ENCODE measurements at regions not wholly inside any gene's neighbourhood (a gene's known extent, or its start where the extent isn't known, plus 50 kb on each side); places are given as distances from the start of the nearest gene placed in this dataset.
A peak's percentile ranks its signal among the peaks of the same experiment; 100 is the strongest.

DNA sequence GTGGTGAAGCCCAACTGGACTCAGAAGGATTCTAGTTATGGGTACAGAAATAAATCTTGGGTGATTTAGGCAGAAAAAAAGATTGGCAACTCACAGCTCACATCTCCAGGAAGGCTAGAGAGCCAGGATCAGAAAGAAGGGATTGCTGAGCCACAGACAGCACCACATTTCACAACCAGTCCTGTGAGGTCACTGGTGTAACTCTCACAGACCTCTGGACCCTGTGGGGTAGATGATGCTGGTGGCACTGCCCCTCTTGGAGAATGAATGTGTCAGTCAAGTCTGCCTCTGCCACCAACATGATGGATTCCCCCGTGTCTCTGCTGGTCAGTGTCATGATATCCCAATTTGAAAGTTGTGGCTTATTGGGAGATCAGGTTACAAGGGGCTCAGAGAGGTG lies 70.9 kb upstream of the HMCN1 start:
- no TSS peak for BruUV-seq (replicated peaks)
- in situ Hi-C loops (cut with HindIII; ENCODE audit: extremely low pct_ligation_motif_present, low pct_unique_long_range_greater_than_20kb), result no loop called here
- no peak overlapping the region for H3K4me2 ChIP-seq (ENCODE audit: low read depth, low read length)
- H3K36me3 ChIP-seq (replicated peaks in 1 of 2; ENCODE audit: control insufficient read depth in 1 of 2, insufficient read depth in 2 of 2, low read length in 2 of 2), result no peaks in the 10 kb centered on the region
- H3K27me3 ChIP-seq (ENCODE audit: control insufficient read depth in 1 of 2, insufficient read depth in 2 of 2, low read length in 2 of 2), result peaks cover 0 to 11% of the 10 kb centered on the region in 2 experiments; a peak in 2 of 5 replicates
- peak; percentile 78 for ATAC-seq
- intact Hi-C loops (cut with micrococcal nuclease; ENCODE audit: unreplicated experiment), result no loop called here
- no peaks in the 10 kb centered on the region for H3K79me2 ChIP-seq (ENCODE audit: insufficient read depth, low read length)
- H3K27ac ChIP-seq (ENCODE audit: extremely low read length, insufficient read depth, low read length), result no peak overlapping the region
- WGBS (ENCODE audit: low lambda C conversion rate), result 0% methylated on average over 1 of the region's 1 CpG
- ChIA-PET POLR2A (no interaction called here), CTCF (ENCODE audit: low intra/inter-chr PET ratio, low total read pairs) (no interaction called here)
- no peaks in the 10 kb centered on the region for H3K9me3 ChIP-seq (ENCODE audit: low read length)
- DNase-seq (ENCODE audit: low spot score), result peak; percentile 21
- no peak overlapping the region for H3K9ac ChIP-seq (ENCODE audit: insufficient read depth, low read depth, low read length)
- TF ChIP-seq HNF4A (CRISPR knock-in tag; IDR thresholded peaks at IDR 0.05) (0 out of 2 replicates have a peak, but pooled peaks have one; percentile 16), BRD4 (CRISPR knock-in tag; IDR thresholded peaks at IDR 0.05) (no peak), CEBPB (IDR thresholded peaks at IDR 0.05; ENCODE audit: borderline replicate concordance, low read depth, low read length) (peak; percentile 67; the same call in 1 of the 2 replicates)
- FAIRE-seq, result no peak
- H3K4me3 ChIP-seq (replicated peaks in 1 of 3; ENCODE audit: insufficient read depth in 1 of 3, low read depth in 2 of 3, low read length in 3 of 3), result no peak overlapping the region
- peaks cover 12% of the 10 kb centered on the region; the same call in 1 of the 2 replicates for H3K4me1 ChIP-seq (ENCODE audit: insufficient read depth, low read length)
- H2AFZ ChIP-seq (ENCODE audit: low read length), result no peak overlapping the region
- no peaks in the 10 kb centered on the region for H4K20me1 ChIP-seq (ENCODE audit: insufficient read depth, low read length)

DNA sequence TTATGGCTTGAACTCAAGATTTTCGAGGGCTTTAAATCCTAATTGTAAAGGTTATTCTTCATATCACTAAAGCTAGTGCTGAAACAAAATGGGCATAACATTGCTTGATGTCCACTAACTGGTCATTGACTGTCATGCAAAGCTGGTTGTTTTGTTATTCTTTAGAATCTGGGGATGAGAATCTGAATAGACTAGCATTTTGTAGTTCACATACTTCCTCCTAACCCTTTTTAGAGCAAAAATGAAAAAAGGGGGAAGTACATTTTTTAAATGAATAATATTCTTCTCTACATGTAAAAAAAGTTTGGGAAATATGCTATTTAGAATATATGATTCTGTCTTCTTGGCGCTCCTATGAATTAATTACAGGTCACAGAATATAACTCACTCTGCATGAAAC lies 72.2 kb upstream of the HMCN1 start:
- no peak for TF ChIP-seq ZNF3 (CRISPR knock-in tag; IDR thresholded peaks at IDR 0.05)
- TF ChIP-seq, protein P1, sequence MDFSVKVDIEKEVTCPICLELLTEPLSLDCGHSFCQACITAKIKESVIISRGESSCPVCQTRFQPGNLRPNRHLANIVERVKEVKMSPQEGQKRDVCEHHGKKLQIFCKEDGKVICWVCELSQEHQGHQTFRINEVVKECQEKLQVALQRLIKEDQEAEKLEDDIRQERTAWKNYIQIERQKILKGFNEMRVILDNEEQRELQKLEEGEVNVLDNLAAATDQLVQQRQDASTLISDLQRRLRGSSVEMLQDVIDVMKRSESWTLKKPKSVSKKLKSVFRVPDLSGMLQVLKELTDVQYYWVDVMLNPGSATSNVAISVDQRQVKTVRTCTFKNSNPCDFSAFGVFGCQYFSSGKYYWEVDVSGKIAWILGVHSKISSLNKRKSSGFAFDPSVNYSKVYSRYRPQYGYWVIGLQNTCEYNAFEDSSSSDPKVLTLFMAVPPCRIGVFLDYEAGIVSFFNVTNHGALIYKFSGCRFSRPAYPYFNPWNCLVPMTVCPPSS (IDR thresholded peaks at IDR 0.05), result no peak
- Histone ChIP-seq H3K9ac (ENCODE audit: insufficient read depth, low read depth, low read length) (no peak overlapping the region), H3K27ac (ENCODE audit: extremely low read length, insufficient read depth, low read length) (no peak overlapping the region), H3K4me1 (ENCODE audit: insufficient read depth, low read length) (peaks cover 12% of the 10 kb centered on the region; the same call in 1 of the 2 replicates), H3K4me3 (replicated peaks in 1 of 3; ENCODE audit: insufficient read depth in 1 of 3, low read depth in 2 of 3, low read length in 3 of 3) (no peak overlapping the region), H3K4me2 (ENCODE audit: low read depth, low read length) (no peak overlapping the region), H3K36me3 (replicated peaks in 1 of 2; ENCODE audit: control insufficient read depth in 1 of 2, insufficient read depth in 2 of 2, low read length in 2 of 2) (no peaks in the 10 kb centered on the region), H3K79me2 (ENCODE audit: insufficient read depth, low read length) (no peaks in the 10 kb centered on the region), H2AFZ (ENCODE audit: low read length) (no peak overlapping the region), H4K20me1 (ENCODE audit: insufficient read depth, low read length) (no peaks in the 10 kb centered on the region), H3K9me3 (ENCODE audit: low read length) (0 out of 2 replicates have a peak, but pooled peaks cover under 1% of the 10 kb centered on the region), H3K27me3 (ENCODE audit: control insufficient read depth in 1 of 2, insufficient read depth in 2 of 2, low read length in 2 of 2) (peaks cover 0 to 11% of the 10 kb centered on the region in 2 experiments; a peak in 2 of 5 replicates)
- 28% methylated on average over 2 of the region's 2 CpGs for WGBS (ENCODE audit: low lambda C conversion rate)
- DNase-seq (ENCODE audit: low spot score) (no peak), FAIRE-seq (no peak), ATAC-seq (no peak)
- POLR2A ChIA-PET, result no interaction called here
- intact Hi-C loops (cut with micrococcal nuclease; ENCODE audit: unreplicated experiment) (no loop called here), in situ Hi-C loops (cut with HindIII; ENCODE audit: extremely low pct_ligation_motif_present, low pct_unique_long_range_greater_than_20kb) (no loop called here)
- BruUV-seq (replicated peaks), result no TSS peak
- CTCF ChIA-PET (ENCODE audit: low intra/inter-chr PET ratio, low total read pairs), result no interaction called here
